Mesenchymal stem cell (in vitro differentiated cells and primary cell): ENCODE measurements at regions not wholly inside any gene's neighbourhood (a gene's known extent, or its start where the extent isn't known, plus 50 kb on each side); places are given as distances from the start of the nearest gene placed in this dataset.

ENCODE experiments used
- DNase-seq: peaks from one replicate; pipeline ENCODE4 v3.0.0-alpha.2; 2013
- H2AFZ ChIP-seq: one replicate; pipeline ENCODE4 v1.6.1; 2013; ENCODE audit warnings: low read depth, mild to moderate bottlenecking, control low read depth, inconsistent platforms, low read length, moderate library complexity
- H2AK5ac ChIP-seq: 2 replicates; pipeline ENCODE4 v1.6.1; 2013; ENCODE audit warnings: low read length, moderate library complexity, mild to moderate bottlenecking, inconsistent platforms; ENCODE audit not compliant: severe bottlenecking
- H2BK120ac ChIP-seq: one replicate; pipeline ENCODE4 v1.6.1; 2013; ENCODE audit warnings: low read depth, mild to moderate bottlenecking, inconsistent platforms, low read length, moderate library complexity
- H2BK12ac ChIP-seq, 2 experiments: one replicate each; pipeline ENCODE4 v1.6.1; 2013; ENCODE audit warnings: inconsistent platforms in 2 of 2, low read length in 2 of 2, mild to moderate bottlenecking in 2 of 2, moderate library complexity in 2 of 2, control low read depth in 1 of 2
- H2BK15ac ChIP-seq: one replicate; pipeline ENCODE4 v1.6.1; 2013; ENCODE audit warnings: mild to moderate bottlenecking, low read depth, inconsistent platforms; ENCODE audit not compliant: poor library complexity, severe bottlenecking
- H2BK5ac ChIP-seq: 2 replicates; pipeline ENCODE4 v1.6.1; 2013; ENCODE audit warnings: low read depth, mild to moderate bottlenecking, low read length, control low read depth, inconsistent platforms; ENCODE audit not compliant: poor library complexity, severe bottlenecking
- H3K14ac ChIP-seq, 2 experiments: one replicate each; pipeline ENCODE4 v1.6.1; 2013; ENCODE audit warnings: inconsistent platforms in 2 of 2, low read length in 2 of 2, control low read depth in 1 of 2, mild to moderate bottlenecking in 1 of 2, moderate library complexity in 1 of 2
- H3K18ac ChIP-seq, 2 experiments: one replicate each; pipeline ENCODE4 v1.6.1; 2013; ENCODE audit warnings: inconsistent platforms in 2 of 2, low read length in 2 of 2, control low read depth in 1 of 2, low read depth in 1 of 2, mild to moderate bottlenecking in 1 of 2
- H3K23ac ChIP-seq, 2 experiments: one replicate each; pipeline ENCODE4 v1.6.1; 2013; ENCODE audit warnings: inconsistent platforms in 2 of 2, low read length in 2 of 2, mild to moderate bottlenecking in 2 of 2, moderate library complexity in 2 of 2, control low read depth in 1 of 2
- H3K27ac ChIP-seq: 2 replicates; pipeline ENCODE4 v1.5.1; 2013; ENCODE audit warnings: mild to moderate bottlenecking, moderate library complexity, low read length, control low read depth, inconsistent platforms; ENCODE audit not compliant: poor library complexity, severe bottlenecking
- H3K27me3 ChIP-seq, 2 experiments: 2 replicates each; pipeline versions ENCODE4 v1.6.1 to v1.7.0; 2013; ENCODE audit warnings: low read length in 2 of 2, mild to moderate bottlenecking in 2 of 2, moderate library complexity in 2 of 2, control low read depth in 1 of 2, inconsistent platforms in 1 of 2; ENCODE audit not compliant: control insufficient read depth in 1 of 2, insufficient read depth in 1 of 2
- H3K36me3 ChIP-seq, 2 experiments: 2 replicates each; pipeline versions ENCODE4 v1.6.1 to v1.7.0; 2013; ENCODE audit warnings: low read length in 2 of 2, control low read depth in 1 of 2, inconsistent platforms in 1 of 2, low read depth in 1 of 2, mild to moderate bottlenecking in 1 of 2; ENCODE audit not compliant: insufficient read depth in 2 of 2, control insufficient read depth in 1 of 2
- H3K4ac ChIP-seq, 2 experiments: one replicate each; pipeline ENCODE4 v1.6.1; 2013; ENCODE audit warnings: inconsistent platforms in 2 of 2, low read length in 2 of 2, mild to moderate bottlenecking in 2 of 2, moderate library complexity in 2 of 2, control low read depth in 1 of 2, low read depth in 1 of 2
- H3K4me1 ChIP-seq: 2 replicates; pipeline ENCODE4 v1.6.1; 2013; ENCODE audit warnings: low read depth, low read length, control low read depth; ENCODE audit not compliant: control insufficient read depth, insufficient read depth
- H3K4me2 ChIP-seq: 2 replicates; pipeline ENCODE4 v1.6.1; 2013; ENCODE audit warnings: low read length, mild to moderate bottlenecking, inconsistent platforms; ENCODE audit not compliant: poor library complexity, severe bottlenecking
- H3K4me3 ChIP-seq, 2 experiments: 2 replicates each; pipeline versions ENCODE4 v1.5.1 to v1.7.0; 2013; ENCODE audit warnings: low read length in 2 of 2, mild to moderate bottlenecking in 2 of 2, control low read depth in 1 of 2, low read depth in 1 of 2; ENCODE audit not compliant: insufficient read depth in 1 of 2
- H3K79me1 ChIP-seq: replicated peaks from 2 replicates; pipeline ENCODE4 v1.6.1; 2013; ENCODE audit warnings: mild to moderate bottlenecking, control low read depth, low read length, inconsistent platforms; ENCODE audit not compliant: poor library complexity, severe bottlenecking
- H3K9ac ChIP-seq: 2 replicates; pipeline ENCODE4 v1.7.0; 2013; ENCODE audit warnings: mild to moderate bottlenecking, low read length, moderate library complexity
- H3K9me3 ChIP-seq: 2 replicates; pipeline ENCODE4 v1.7.0; 2013; ENCODE audit warnings: mild to moderate bottlenecking, low read length; ENCODE audit not compliant: control insufficient read depth
- H4K8ac ChIP-seq: one replicate; pipeline ENCODE4 v1.6.1; 2013; ENCODE audit warnings: inconsistent platforms, mild to moderate bottlenecking, low read length, moderate library complexity
- H4K91ac ChIP-seq: one replicate; pipeline ENCODE4 v1.6.1; 2013; ENCODE audit warnings: mild to moderate bottlenecking, low read length, inconsistent platforms
- WGBS: methylation state at CpG from one replicate; pipeline ENCODE4 v1.1.7; 2013; ENCODE audit warnings: mixed read lengths; 5-methylcytosine and 5-hydroxymethylcytosine counted together

GRCh38 chr3:106590216-106590615, 721.4 kb upstream of the CBLB start:
- H3K79me1 ChIP-seq: no peaks in the 10 kb centered on the region
- no peak overlapping the region for H2BK15ac ChIP-seq
- H2BK5ac ChIP-seq: no peak overlapping the region
- H2BK120ac ChIP-seq: no peak overlapping the region
- no peak overlapping the region for H2AFZ ChIP-seq
- DNase-seq: no peak
- H2BK12ac ChIP-seq: no peak overlapping the region
- H3K4ac ChIP-seq: no peak overlapping the region
- no peaks in the 10 kb centered on the region for H3K36me3 ChIP-seq
- H3K4me1 ChIP-seq: no peaks in the 10 kb centered on the region
- H3K9me3 ChIP-seq: no peaks in the 10 kb centered on the region
- no peak overlapping the region for H3K4me2 ChIP-seq
- WGBS: 67% methylated on average over 1 of the region's 1 CpG
- H3K18ac ChIP-seq: no peak overlapping the region
- no peaks in the 10 kb centered on the region for H3K27me3 ChIP-seq
- no peak overlapping the region for H3K27ac ChIP-seq
- H3K4me3 ChIP-seq: no peak overlapping the region
- H2AK5ac ChIP-seq: no peak overlapping the region
- no peak overlapping the region for H3K23ac ChIP-seq
- no peak overlapping the region for H3K14ac ChIP-seq
- no peak overlapping the region for H4K91ac ChIP-seq
- H4K8ac ChIP-seq: no peak overlapping the region
- H3K9ac ChIP-seq: no peak overlapping the region

GRCh38 chr3:106593381-106593780, 724.6 kb upstream of the CBLB start:
- Histone ChIP-seq H4K91ac (no peak overlapping the region), H3K9me3 (peaks cover 12% of the 10 kb centered on the region), H3K27me3 (no peaks in the 10 kb centered on the region), H2AK5ac (no peak overlapping the region), H3K4me2 (no peak overlapping the region), H3K4me1 (no peaks in the 10 kb centered on the region), H3K27ac (no peak overlapping the region), H3K4me3 (no peak overlapping the region), H3K14ac (no peak overlapping the region), H3K18ac (no peak overlapping the region), H2AFZ (no peak overlapping the region), H3K9ac (no peak overlapping the region), H4K8ac (no peak overlapping the region), H2BK15ac (no peak overlapping the region), H3K79me1 (no peaks in the 10 kb centered on the region), H2BK120ac (no peak overlapping the region), H3K23ac (no peak overlapping the region), H2BK12ac (no peak overlapping the region), H3K4ac (no peak overlapping the region), H2BK5ac (no peak overlapping the region), H3K36me3 (no peaks in the 10 kb centered on the region)
- DNase-seq: no peak
- 100% methylated on average over 1 of the region's 2 CpGs for WGBS

- no peak overlapping the region for H3K4ac ChIP-seq
- no peak overlapping the region for H3K14ac ChIP-seq
- H3K4me1 ChIP-seq: peaks cover 2% of the 10 kb centered on the region
- H3K36me3 ChIP-seq: no peaks in the 10 kb centered on the region
- H3K9ac ChIP-seq: peak overlapping the region; percentile 85
- H3K9me3 ChIP-seq: peaks cover 9% of the 10 kb centered on the region
- peak overlapping the region; percentile 14 for H2BK5ac ChIP-seq
- no peak overlapping the region for H3K23ac ChIP-seq
- no peak overlapping the region for H3K18ac ChIP-seq
- DNase-seq: peak; percentile 80
- H2BK120ac ChIP-seq: no peak overlapping the region
- H4K8ac ChIP-seq: no peak overlapping the region
- H3K4me3 ChIP-seq: peak overlapping the region in 1 of 2 experiments; percentile 9
- H3K4me2 ChIP-seq: no peak overlapping the region
- no peak overlapping the region for H4K91ac ChIP-seq
- H2BK15ac ChIP-seq: no peak overlapping the region
- H2AK5ac ChIP-seq: no peak overlapping the region
- peak overlapping the region; percentile 3 for H3K27ac ChIP-seq
- H3K79me1 ChIP-seq: no peaks in the 10 kb centered on the region
- H2AFZ ChIP-seq: no peak overlapping the region
- no CpG with 5 or more reads among the region's 2 CpGs for WGBS
- no peak overlapping the region for H2BK12ac ChIP-seq
- no peaks in the 10 kb centered on the region for H3K27me3 ChIP-seq
These were observed 741.0 kb upstream of the CBLB start for GRCh38 chr3:106609666-106610301.

- no peak overlapping the region for H2BK5ac ChIP-seq
- no peak overlapping the region for H3K14ac ChIP-seq
- no peaks in the 10 kb centered on the region for H3K79me1 ChIP-seq
- no peak overlapping the region for H2AFZ ChIP-seq
- no peak overlapping the region for H2BK120ac ChIP-seq
- no peak overlapping the region for H3K4me3 ChIP-seq
- H3K9me3 ChIP-seq: peaks cover 4% of the 10 kb centered on the region
- H3K27me3 ChIP-seq: no peaks in the 10 kb centered on the region
- no peak overlapping the region for H3K4me2 ChIP-seq
- no peak overlapping the region for H2BK15ac ChIP-seq
- no peaks in the 10 kb centered on the region for H3K36me3 ChIP-seq
- WGBS: 59% methylated on average over 2 of the region's 2 CpGs
- H3K27ac ChIP-seq: no peak overlapping the region
- H4K91ac ChIP-seq: peak overlapping the region; percentile 75
- H3K18ac ChIP-seq: no peak overlapping the region
- peak overlapping the region; percentile 36 for H2AK5ac ChIP-seq
- no peak overlapping the region for H3K23ac ChIP-seq
- H3K9ac ChIP-seq: peak overlapping the region; percentile 85
- no peak overlapping the region for H3K4ac ChIP-seq
- no peak for DNase-seq
- peaks cover 2% of the 10 kb centered on the region for H3K4me1 ChIP-seq
- H4K8ac ChIP-seq: no peak overlapping the region
- peak overlapping the region in 1 of 2 experiments; percentile 54 for H2BK12ac ChIP-seq
These were observed 741.6 kb upstream of the CBLB start for GRCh38 chr3:106610362-106610959.
